ENCODE measurements at regions not wholly inside any gene's neighbourhood (a gene's known extent, or its start where the extent isn't known, plus 50 kb on each side); places are given as distances from the start of the nearest gene placed in this dataset.
"Not testable (repeated sequence)": the region's sequence is repeated elsewhere in the genome, so short reads cannot be mapped to it uniquely, and the experiment has no call there.

DNA sequence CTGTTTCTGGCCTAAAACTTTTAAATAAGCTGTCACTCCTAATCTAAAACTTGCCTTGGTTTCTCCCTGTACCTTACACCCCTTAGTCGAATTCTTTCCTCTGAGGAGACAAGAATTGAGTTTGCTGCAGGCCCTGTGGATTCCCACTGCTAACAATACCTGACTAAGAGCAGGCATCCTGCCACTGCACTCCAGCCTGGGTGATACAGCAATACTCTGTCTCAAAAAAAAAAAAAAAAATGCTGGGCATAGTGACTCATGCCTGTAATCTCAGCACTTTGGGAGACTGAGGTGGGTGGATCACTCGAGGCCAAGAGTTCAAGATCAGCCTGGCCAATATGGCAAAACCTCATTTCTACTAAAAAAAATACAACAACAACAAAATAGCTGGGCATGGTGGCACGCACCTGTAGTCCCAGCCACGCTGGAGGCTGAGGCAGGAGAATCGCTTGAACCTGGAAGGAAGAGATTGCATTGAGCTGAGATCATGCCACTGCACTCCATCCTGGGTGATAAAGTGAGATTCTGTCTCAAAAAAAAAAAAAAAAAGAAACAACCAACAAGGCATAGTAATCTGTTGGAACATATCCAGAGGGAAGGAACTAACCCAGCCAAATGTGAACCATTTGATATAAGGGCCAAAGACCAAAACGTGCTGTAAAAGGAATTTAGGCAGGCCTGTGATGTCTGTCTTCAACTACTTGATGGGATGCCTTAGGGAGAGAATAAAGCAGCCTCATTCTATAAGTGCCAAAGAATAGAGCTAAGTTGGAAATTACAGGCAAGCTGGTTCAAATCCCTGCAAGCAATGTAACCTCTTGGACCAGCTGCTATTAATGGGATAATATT, 732.7 kb upstream of the AUTS2 start:
- no peak for ATAC-seq
- Histone ChIP-seq H3K4me1 (no peaks in the 10 kb centered on the region), H3K4me3 (no peak overlapping the region), H3K27me3 (no peaks in the 10 kb centered on the region), H3K36me3 (no peaks in the 10 kb centered on the region), H3K9me3 (no peaks in the 10 kb centered on the region), H3K27ac (no peak overlapping the region)
- WGBS, 2 donors (ENCODE audit: low coverage in 1 of 2), result 64 to 100% methylated on average over 2 to 6 of the region's 6 CpGs
- TF ChIP-seq, protein P1, sequence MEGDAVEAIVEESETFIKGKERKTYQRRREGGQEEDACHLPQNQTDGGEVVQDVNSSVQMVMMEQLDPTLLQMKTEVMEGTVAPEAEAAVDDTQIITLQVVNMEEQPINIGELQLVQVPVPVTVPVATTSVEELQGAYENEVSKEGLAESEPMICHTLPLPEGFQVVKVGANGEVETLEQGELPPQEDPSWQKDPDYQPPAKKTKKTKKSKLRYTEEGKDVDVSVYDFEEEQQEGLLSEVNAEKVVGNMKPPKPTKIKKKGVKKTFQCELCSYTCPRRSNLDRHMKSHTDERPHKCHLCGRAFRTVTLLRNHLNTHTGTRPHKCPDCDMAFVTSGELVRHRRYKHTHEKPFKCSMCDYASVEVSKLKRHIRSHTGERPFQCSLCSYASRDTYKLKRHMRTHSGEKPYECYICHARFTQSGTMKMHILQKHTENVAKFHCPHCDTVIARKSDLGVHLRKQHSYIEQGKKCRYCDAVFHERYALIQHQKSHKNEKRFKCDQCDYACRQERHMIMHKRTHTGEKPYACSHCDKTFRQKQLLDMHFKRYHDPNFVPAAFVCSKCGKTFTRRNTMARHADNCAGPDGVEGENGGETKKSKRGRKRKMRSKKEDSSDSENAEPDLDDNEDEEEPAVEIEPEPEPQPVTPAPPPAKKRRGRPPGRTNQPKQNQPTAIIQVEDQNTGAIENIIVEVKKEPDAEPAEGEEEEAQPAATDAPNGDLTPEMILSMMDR (IDR thresholded peaks at IDR 0.05), result no peak
- no peak for TF ChIP-seq POLR2AphosphoS5 (IDR thresholded peaks at IDR 0.05)

DNA sequence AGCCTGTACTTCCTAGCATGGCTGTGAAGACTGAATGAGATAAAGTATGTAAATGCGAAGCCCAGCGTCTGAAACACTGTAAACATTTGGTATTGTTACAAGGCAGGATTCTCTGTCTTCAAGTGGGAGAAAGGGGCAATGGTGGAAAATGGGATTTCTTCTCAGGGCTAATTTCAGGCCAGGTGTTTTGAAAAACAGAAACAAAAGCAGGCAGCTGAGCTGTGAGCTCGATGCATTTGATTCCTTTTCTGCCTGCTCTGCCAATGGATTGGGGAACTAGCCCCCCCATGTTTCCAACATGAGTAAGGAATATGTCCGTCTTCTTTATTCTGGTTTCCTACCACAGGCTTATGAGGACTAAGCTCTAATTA, 732.1 kb upstream of the AUTS2 start:
- 72 to 93% methylated on average over 4 of the region's 4 CpGs for WGBS, 2 donors (ENCODE audit: low coverage in 1 of 2)
- TF ChIP-seq POLR2AphosphoS5 (IDR thresholded peaks at IDR 0.05), result no peak
- TF ChIP-seq, protein P1 (IDR thresholded peaks at IDR 0.05), result no peak
- TF ChIP-seq POLR2A (IDR thresholded peaks at IDR 0.05), result no peak
- TF ChIP-seq EP300 (IDR thresholded peaks at IDR 0.05), result no peak
- no peaks in the 10 kb centered on the region for H3K4me1 ChIP-seq

DNA sequence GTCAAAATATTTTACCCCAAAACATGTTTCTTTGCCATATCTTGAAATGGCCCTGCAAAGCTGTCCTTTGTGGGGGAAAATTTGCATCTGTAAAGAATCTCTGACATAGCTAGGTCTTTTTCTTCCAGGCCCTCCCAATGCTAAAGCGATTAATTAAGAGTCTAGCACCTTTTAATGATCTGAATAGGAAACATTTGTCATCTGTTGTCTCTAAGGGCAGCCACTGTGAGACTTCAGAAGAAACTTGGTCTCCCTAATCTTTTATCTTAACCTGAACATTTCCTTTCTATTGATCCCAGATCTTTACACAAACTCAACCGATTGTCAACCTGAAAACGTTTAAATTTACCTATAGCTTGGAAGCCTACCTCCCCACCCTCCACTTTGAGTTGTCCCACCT, 731.6 kb upstream of the AUTS2 start:
- ATAC-seq, H3K4me1 ChIP-seq, H3K27ac ChIP-seq, H3K27me3 ChIP-seq, H3K4me3 ChIP-seq, H3K36me3 ChIP-seq, H3K9me3 ChIP-seq: not testable (repeated sequence)
- 73 to 75% methylated on average over 3 of the region's 3 CpGs for WGBS, 2 donors (ENCODE audit: low coverage in 1 of 2)

More for the DNA sequence above, 732.1 kb upstream of the AUTS2 start:
- no peaks in the 10 kb centered on the region for H3K9me3 ChIP-seq
- no peaks in the 10 kb centered on the region for H3K36me3 ChIP-seq
- no peak for ATAC-seq
- no peaks in the 10 kb centered on the region for H3K27me3 ChIP-seq
- no peak overlapping the region for H3K27ac ChIP-seq
- H3K4me3 ChIP-seq, result no peak overlapping the region

DNA sequence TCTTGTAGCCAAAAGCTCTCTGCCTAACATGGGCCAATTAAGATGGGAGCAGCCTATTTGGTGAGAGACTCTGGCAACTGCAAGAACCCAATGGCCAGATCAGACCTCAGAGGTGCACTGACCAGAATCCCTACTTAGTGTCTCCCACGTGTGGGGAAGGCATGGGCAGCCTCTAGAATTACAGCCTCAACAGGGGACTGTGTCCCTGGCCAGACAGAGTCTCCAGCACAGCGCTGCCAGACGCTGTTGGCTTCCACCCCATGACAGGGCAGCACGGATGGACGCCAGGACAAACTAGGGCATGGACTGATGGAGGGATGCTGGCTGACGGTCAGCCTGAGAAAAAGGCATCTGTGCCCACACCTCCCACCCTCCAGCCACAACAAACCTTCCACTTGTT, 729.3 kb upstream of the AUTS2 start:
- Histone ChIP-seq H3K36me3 (no peaks in the 10 kb centered on the region), H3K4me1 (no peaks in the 10 kb centered on the region), H3K4me3 (no peak overlapping the region), H3K27me3 (no peaks in the 10 kb centered on the region), H3K9me3 (no peaks in the 10 kb centered on the region), H3K27ac (no peak overlapping the region)
- ATAC-seq, result no peak
- WGBS, 2 donors (ENCODE audit: low coverage in 1 of 2), result 71 to 97% methylated on average over 1 to 4 of the region's 6 CpGs
- TF ChIP-seq, protein P1 (IDR thresholded peaks at IDR 0.05), result no peak
- TF ChIP-seq POLR2AphosphoS5 (IDR thresholded peaks at IDR 0.05) (no peak), EP300 (IDR thresholded peaks at IDR 0.05) (no peak), POLR2A (IDR thresholded peaks at IDR 0.05) (no peak)

DNA sequence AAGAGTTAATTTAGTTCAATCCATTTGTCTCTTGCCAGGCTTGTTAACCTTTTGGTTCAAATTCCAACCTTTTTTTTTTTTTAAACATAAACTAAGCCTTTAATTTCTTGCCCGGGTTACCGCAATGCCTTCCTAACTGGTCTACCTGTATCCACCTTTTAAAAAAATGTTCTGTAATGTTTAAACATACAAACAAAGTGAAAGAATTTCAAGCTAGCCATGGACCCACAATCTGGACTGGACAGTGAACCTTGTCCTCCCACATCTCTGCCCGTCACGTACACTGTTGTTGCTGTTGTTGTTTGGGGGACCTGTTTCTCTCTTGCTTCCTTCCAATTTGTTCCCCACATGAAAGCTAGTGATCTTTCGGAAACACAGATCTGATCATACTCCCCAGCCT, 724.7 kb upstream of the AUTS2 start:
- no peaks in the 10 kb centered on the region for H3K9me3 ChIP-seq
- WGBS, 2 donors (ENCODE audit: low coverage in 1 of 2), result 79 to 86% methylated on average over 4 to 5 of the region's 5 CpGs

More for the DNA sequence above, 724.7 kb upstream of the AUTS2 start:
- Histone ChIP-seq H3K4me3 (no peak overlapping the region), H3K4me1 (no peaks in the 10 kb centered on the region), H3K27me3 (no peaks in the 10 kb centered on the region), H3K36me3 (no peaks in the 10 kb centered on the region), H3K27ac (no peak overlapping the region)
- no peak for ATAC-seq
- TF ChIP-seq EP300 (IDR thresholded peaks at IDR 0.05), result no peak
- no peak for TF ChIP-seq POLR2A (IDR thresholded peaks at IDR 0.05)
- no peak for TF ChIP-seq POLR2AphosphoS5 (IDR thresholded peaks at IDR 0.05)
- TF ChIP-seq, protein P1 (IDR thresholded peaks at IDR 0.05), result no peak

Data from gastroesophageal sphincter (tissue), 4 donors.